ENCODE measurements at regions not wholly inside any gene's neighbourhood (a gene's known extent, or its start where the extent isn't known, plus 50 kb on each side); places are given as distances from the start of the nearest gene placed in this dataset.
"Not testable (repeated sequence)": the region's sequence is repeated elsewhere in the genome, so short reads cannot be mapped to it uniquely, and the experiment has no call there.

- no peak for DNase-seq
Measured at GRCh38 chr13:109318945-109319590, 467.3 kb downstream of the IRS2 start.

- DNase-seq = no peak
Measured at GRCh38 chr13:109315481-109315880, 470.9 kb downstream of the IRS2 start.

DNA sequence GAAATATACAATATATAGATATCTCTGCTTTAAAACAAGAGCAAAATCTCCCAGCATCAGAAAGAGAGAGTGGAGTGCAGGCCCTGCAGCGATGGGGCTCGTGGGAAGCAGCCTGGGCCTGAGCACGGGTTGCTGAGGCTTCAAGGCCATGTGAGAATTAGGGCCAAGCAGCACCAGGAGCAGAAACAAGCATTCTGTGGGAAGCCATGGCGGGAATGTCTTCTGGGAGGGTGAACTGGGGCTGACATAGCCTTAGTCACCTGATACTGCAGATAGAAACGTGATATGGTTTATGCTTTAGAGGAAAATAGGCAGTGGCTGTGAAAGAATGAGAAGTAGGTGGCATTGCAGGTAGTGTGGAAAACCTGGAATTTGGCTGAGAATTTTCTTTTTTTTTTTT lies 472.3 kb downstream of the IRS2 start:
- DNase-seq = no peak

GRCh38 chr13:109312399-109312798 lies 474.0 kb downstream of the IRS2 start:
- no peak for DNase-seq

- DNase-seq = not testable (repeated sequence)
Measured at GRCh38 chr13:109311431-109311976, 474.9 kb downstream of the IRS2 start.

DNA sequence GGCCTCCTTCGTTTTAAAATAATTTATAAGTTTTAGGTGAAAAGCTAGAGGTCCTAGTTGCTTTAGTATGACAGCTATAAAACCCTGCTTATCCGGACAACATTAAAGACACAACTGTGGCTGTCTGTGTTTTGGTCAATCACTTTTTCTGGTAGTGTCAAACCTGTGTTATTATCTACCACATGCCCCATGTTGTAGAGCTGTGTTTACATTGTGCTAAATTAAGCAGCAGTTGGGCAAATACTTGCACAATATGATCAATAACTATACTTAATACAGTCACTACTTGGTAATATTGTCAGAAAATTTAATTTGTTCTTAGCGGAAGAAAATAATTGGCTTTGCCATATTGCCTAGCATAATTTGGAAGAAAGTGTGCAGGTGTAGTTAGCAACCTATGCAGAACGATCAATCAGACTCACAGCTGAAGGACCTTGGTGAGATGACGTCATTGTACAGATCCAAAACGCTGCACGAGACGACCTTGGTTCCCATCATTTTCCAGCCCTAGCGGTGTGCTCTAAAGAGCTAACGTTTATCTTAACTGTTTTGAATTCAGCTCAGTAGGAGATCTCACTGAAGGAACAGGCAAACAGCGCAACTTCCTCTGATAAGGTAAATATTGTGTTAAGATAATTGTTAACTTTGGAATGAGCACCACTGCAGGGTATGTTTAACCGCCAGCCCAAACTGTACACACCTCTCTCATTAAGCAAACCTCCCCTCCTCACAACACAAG lies 476.6 kb downstream of the IRS2 start:
- DNase-seq = no peak

GRCh38 chr13:109307027-109307426 lies 479.4 kb downstream of the IRS2 start:
- DNase-seq = no peak

GRCh38 chr13:109301726-109302125 lies 484.7 kb downstream of the IRS2 start:
- DNase-seq = no peak

DNA sequence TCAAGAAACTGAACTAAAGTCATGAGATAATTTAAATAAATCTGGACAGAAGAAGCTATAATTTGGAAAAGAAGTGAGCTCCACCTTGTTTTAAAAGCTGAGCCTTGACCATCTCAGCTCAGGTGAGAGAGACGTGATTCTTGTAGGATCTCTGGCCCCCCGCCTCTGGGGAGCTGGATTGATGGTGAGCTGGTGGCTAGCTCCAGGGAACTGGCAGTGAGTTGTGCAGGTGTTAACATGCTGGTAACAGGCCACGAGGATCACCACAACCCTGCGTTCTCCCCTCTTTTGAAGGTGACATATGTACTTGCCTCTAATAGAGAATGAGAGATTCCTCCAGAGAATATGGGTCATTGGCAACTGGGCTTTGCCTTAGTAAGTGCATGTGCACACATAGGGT lies 485.1 kb downstream of the IRS2 start:
- no peak for DNase-seq

DNA sequence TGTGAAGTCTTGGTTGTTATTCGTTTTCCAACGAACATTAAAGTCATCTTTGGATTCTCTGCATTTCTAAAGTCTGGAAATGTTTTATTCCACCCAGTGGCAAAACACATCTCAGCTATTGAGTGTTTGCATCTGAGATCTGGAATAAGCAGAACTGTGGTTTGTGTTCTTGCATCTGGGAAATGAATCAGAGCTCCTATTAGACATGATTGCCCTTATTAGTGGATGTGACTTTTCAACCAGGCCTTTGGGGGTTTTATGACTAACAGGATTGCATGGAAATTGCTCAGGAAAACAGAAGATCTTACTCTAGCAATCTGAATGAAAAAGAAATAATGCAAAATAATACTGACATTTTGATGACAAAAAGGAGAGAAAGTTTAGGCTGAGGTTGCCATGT lies 488.8 kb downstream of the IRS2 start:
- no peak for DNase-seq

DNA sequence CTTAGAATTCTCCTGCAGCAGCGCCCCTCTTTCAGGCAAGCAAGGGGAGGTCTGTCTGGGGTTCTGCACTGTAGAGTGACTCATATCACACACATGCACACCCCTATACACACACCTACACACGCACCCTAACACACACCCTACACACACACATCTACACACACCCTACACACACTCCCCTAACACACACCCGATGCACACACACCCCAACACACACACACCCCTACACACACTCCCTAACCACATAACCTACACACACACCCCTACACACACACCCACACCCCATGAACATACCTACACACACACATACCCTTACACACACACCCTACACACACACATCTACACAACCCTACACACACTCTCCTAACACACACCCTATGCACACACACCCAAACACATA lies 493.2 kb downstream of the IRS2 start:
- DNase-seq = no peak

DNA sequence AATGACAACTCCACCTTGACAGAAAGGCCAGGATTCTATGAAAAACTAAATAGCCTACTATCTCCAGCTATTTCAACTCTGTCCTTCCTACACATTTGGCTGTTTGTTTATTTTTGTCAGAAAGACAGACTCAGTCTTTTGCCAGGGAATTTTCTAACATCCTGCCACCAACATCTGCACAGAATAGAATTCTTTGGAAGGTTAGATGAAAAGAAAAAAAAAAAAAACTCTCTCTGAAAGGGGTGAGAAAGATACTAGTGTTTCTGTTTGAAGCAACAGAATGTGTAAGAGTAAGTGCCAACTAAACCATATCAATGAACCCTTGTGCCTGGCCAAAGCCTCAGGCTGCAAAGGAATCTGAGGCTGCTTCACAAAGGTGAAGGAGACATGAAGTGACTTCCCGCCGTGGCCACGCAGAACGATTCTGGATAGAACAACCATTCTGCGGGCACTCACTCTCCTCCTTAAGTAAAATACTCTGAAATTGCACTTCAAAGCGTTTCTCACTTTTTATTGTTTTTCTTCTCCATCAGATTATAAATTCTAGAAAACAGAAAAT lies 498.2 kb downstream of the IRS2 start:
- no peak for DNase-seq

GRCh38 chr13:109287553-109287952 lies 498.8 kb downstream of the IRS2 start:
- DNase-seq = no peak

GRCh38 chr13:109285586-109285985 lies 500.8 kb downstream of the IRS2 start:
- no peak for DNase-seq

GRCh38 chr13:109281903-109282635 lies 504.3 kb downstream of the IRS2 start:
- DNase-seq = no peak

- DNase-seq = no peak
Measured at GRCh38 chr13:109281017-109281902, 505.1 kb downstream of the IRS2 start.

- DNase-seq = no peak
Measured at GRCh38 chr13:109276261-109276660, 510.1 kb downstream of the IRS2 start.

- DNase-seq = no peak
Measured at GRCh38 chr13:109275852-109276251, 510.5 kb downstream of the IRS2 start.

DNA sequence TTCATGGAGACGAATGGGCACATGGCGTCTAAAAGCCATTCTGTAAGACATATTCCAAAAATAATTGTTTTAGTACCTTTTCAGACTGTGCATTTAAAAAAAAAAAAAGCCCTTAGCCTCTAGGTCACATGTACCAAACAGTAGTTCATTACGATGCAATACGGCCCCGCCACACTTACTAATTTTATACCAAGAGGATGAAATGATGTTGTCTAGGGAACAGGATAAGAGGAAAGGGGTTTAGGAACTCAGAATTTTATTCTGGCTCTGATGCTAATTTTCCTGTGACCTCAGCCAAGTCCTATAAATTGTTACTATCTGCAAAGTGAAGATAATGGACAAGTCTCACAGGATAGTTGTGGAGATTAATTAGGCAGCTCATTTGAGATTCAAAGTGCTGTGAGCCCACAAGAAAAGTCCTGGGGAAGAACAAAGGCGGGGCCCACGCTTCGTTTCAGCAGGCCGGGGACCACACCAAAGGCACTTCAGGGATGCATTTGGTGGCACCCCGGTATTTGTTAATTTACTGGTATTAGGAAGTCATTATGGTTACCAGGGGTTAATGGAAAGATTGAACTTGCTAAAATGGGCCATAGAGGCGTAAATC lies 511.1 kb downstream of the IRS2 start:
- DNase-seq = no peak

- no peak for DNase-seq
Measured at GRCh38 chr13:109274188-109274821, 512.1 kb downstream of the IRS2 start.

GRCh38 chr13:109273326-109273751 lies 513.0 kb downstream of the IRS2 start:
- DNase-seq = no peak
